ENCODE measurements at regions not wholly inside any gene's neighbourhood (a gene's known extent, or its start where the extent isn't known, plus 50 kb on each side); places are given as distances from the start of the nearest gene placed in this dataset.
"Not testable (repeated sequence)": the region's sequence is repeated elsewhere in the genome, so short reads cannot be mapped to it uniquely, and the experiment has no call there.

- TF ChIP-seq CTCF (IDR thresholded peaks at IDR 0.05), result no peak
- WGBS, 3 donors, result 54 to 70% (median 57%) methylated on average over 4 of the region's 4 CpGs
- no peaks in the 10 kb centered on the region for H3K27me3 ChIP-seq (ENCODE audit: insufficient read depth in 3 of 3, low read length in 2 of 3)
- H3K9me3 ChIP-seq, result peaks cover 6% of the 10 kb centered on the region
- ATAC-seq (no peak), DNase-seq (no peak)
- no peaks in the 10 kb centered on the region for H3K4me1 ChIP-seq
- intact Hi-C loops (cut with DNase I), result no loop called here
- H3K4me3 ChIP-seq, result no peak overlapping the region
- H3K36me3 ChIP-seq (ENCODE audit: insufficient read depth in 1 of 2, low read depth in 1 of 2), result no peaks in the 10 kb centered on the region
- no peak overlapping the region for H3K27ac ChIP-seq
Observed at GRCh38 chr9:64057553-64057952, 1227.5 kb downstream of the FOXD4L5 start.

GRCh38 chr9:64028925-64029324 lies 1256.1 kb downstream of the FOXD4L5 start:
- H3K27me3 ChIP-seq (ENCODE audit: insufficient read depth in 3 of 3, low read length in 2 of 3); DNase-seq; H3K9me3 ChIP-seq; intact Hi-C loops (cut with DNase I); ATAC-seq; H3K27ac ChIP-seq; H3K4me1 ChIP-seq; H3K36me3 ChIP-seq (ENCODE audit: insufficient read depth in 1 of 2, low read depth in 1 of 2); H3K4me3 ChIP-seq: not testable (repeated sequence)
- WGBS, 3 donors, result 64 to 66% (median 65%) methylated on average over 4 of the region's 4 CpGs

GRCh38 chr9:64020696-64021491 lies 1264.1 kb downstream of the FOXD4L5 start:
- DNase-seq, result not testable (repeated sequence)
- WGBS, 3 donors, result 72 to 80% (median 77%) methylated on average over 46 of the region's 46 CpGs

GRCh38 chr9:64017666-64018065 lies 1267.3 kb downstream of the FOXD4L5 start:
- intact Hi-C loops (cut with DNase I); DNase-seq; H3K27ac ChIP-seq; ATAC-seq; H3K9me3 ChIP-seq; H3K27me3 ChIP-seq (ENCODE audit: insufficient read depth in 3 of 3, low read length in 2 of 3); H3K4me3 ChIP-seq; H3K36me3 ChIP-seq (ENCODE audit: insufficient read depth in 1 of 2, low read depth in 1 of 2); H3K4me1 ChIP-seq: not testable (repeated sequence)
- 51 to 63% (median 61%) methylated on average over 2 of the region's 2 CpGs for WGBS, 3 donors

More at GRCh38 chr9:64020696-64021491, 1264.1 kb downstream of the FOXD4L5 start:
- H3K27ac ChIP-seq; H3K4me1 ChIP-seq; H3K9me3 ChIP-seq; H3K4me3 ChIP-seq; ATAC-seq; H3K36me3 ChIP-seq (ENCODE audit: insufficient read depth in 1 of 2, low read depth in 1 of 2); intact Hi-C loops (cut with DNase I); H3K27me3 ChIP-seq (ENCODE audit: insufficient read depth in 3 of 3, low read length in 2 of 3): not testable (repeated sequence)

- 47 to 61% (median 58%) methylated on average over 33 to 38 of the region's 46 CpGs for WGBS, 3 donors
- DNase-seq (peak in 1 of 2 donors; percentile 35), ATAC-seq (peak in 1 of 4 donors; percentile 75)
- H3K36me3 ChIP-seq (ENCODE audit: insufficient read depth in 1 of 2, low read depth in 1 of 2); intact Hi-C loops (cut with DNase I); H3K4me1 ChIP-seq; H3K9me3 ChIP-seq; H3K27me3 ChIP-seq (ENCODE audit: insufficient read depth in 3 of 3, low read length in 2 of 3); H3K27ac ChIP-seq: not testable (repeated sequence)
- H3K4me3 ChIP-seq, result peak overlapping the region; percentile 36
Observed at GRCh38 chr9:64016845-64017406, 1268.1 kb downstream of the FOXD4L5 start.

GRCh38 chr9:64016246-64016645 lies 1268.8 kb downstream of the FOXD4L5 start:
- H3K4me1 ChIP-seq; ATAC-seq; H3K27me3 ChIP-seq (ENCODE audit: insufficient read depth in 3 of 3, low read length in 2 of 3); H3K36me3 ChIP-seq (ENCODE audit: insufficient read depth in 1 of 2, low read depth in 1 of 2); intact Hi-C loops (cut with DNase I); H3K27ac ChIP-seq; DNase-seq; H3K9me3 ChIP-seq: not testable (repeated sequence)
- H3K4me3 ChIP-seq, result peak overlapping the region; percentile 34
- 41 to 55% (median 52%) methylated on average over 24 to 28 of the region's 31 CpGs for WGBS, 3 donors

- no peak for TF ChIP-seq CTCF (IDR thresholded peaks at IDR 0.05)
- Histone ChIP-seq H3K27ac (no peak overlapping the region), H3K36me3 (ENCODE audit: insufficient read depth in 1 of 2, low read depth in 1 of 2) (no peaks in the 10 kb centered on the region), H3K9me3 (no peaks in the 10 kb centered on the region), H3K4me3 (no peak overlapping the region), H3K27me3 (ENCODE audit: insufficient read depth in 3 of 3, low read length in 2 of 3) (no peaks in the 10 kb centered on the region), H3K4me1 (no peaks in the 10 kb centered on the region)
- ATAC-seq (no peak), DNase-seq (no peak)
- 68 to 82% (median 73%) methylated on average over 14 to 17 of the region's 17 CpGs for WGBS, 3 donors
- intact Hi-C loops (cut with DNase I), result no loop called here
Observed at GRCh38 chr9:64015136-64015535, 1269.9 kb downstream of the FOXD4L5 start.

- H3K4me3 ChIP-seq; H3K9me3 ChIP-seq; H3K4me1 ChIP-seq; H3K27me3 ChIP-seq (ENCODE audit: insufficient read depth in 3 of 3, low read length in 2 of 3); H3K36me3 ChIP-seq (ENCODE audit: insufficient read depth in 1 of 2, low read depth in 1 of 2); H3K27ac ChIP-seq; ATAC-seq; DNase-seq; intact Hi-C loops (cut with DNase I): not testable (repeated sequence)
- WGBS, 3 donors, result 70 to 71% (median 71%) methylated on average over 24 to 32 of the region's 32 CpGs
Observed at GRCh38 chr9:64014386-64015091, 1270.5 kb downstream of the FOXD4L5 start.

- H3K27ac ChIP-seq; H3K9me3 ChIP-seq; H3K4me3 ChIP-seq; ATAC-seq; H3K4me1 ChIP-seq; DNase-seq; intact Hi-C loops (cut with DNase I); H3K27me3 ChIP-seq (ENCODE audit: insufficient read depth in 3 of 3, low read length in 2 of 3); H3K36me3 ChIP-seq (ENCODE audit: insufficient read depth in 1 of 2, low read depth in 1 of 2): not testable (repeated sequence)
- WGBS, 3 donors, result 95 to 98% (median 96%) methylated on average over 1 of the region's 1 CpG
Observed at GRCh38 chr9:64013122-64013521, 1271.9 kb downstream of the FOXD4L5 start.
